ENCODE measurements at regions not wholly inside any gene's neighbourhood (a gene's known extent, or its start where the extent isn't known, plus 50 kb on each side); places are given as distances from the start of the nearest gene placed in this dataset.
"Not testable (repeated sequence)": the region's sequence is repeated elsewhere in the genome, so short reads cannot be mapped to it uniquely, and the experiment has no call there.

DNA sequence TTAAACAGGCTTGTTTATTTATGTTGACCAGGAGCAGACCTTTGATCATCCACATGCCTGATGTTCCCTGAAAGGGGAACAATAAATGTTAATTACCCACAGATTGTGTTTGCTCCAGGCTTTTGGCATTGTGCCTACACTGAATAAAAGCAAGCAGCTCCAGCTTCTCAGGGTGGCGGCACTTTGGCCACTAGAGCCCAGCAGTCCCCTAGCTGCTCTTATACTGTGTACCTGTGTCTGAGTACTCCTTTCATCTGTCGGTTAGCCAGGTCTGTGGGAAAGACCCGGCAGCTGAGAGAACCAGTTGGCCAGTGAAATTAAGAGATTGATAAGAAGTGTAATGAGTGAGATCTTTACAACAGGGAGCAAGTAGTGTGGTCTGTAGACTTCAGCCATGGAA is 254.8 kb upstream of the FTMT start:
- Mint-ChIP-seq H3K27me3 (no peaks in the 10 kb centered on the region), H3K4me1 (no peaks in the 10 kb centered on the region), H3K9me3 (peaks cover 6% of the 10 kb centered on the region), H3K27ac (no peak overlapping the region), H3K4me3 (no peak overlapping the region), H3K36me3 (no peaks in the 10 kb centered on the region)
- no peak for ATAC-seq

DNA sequence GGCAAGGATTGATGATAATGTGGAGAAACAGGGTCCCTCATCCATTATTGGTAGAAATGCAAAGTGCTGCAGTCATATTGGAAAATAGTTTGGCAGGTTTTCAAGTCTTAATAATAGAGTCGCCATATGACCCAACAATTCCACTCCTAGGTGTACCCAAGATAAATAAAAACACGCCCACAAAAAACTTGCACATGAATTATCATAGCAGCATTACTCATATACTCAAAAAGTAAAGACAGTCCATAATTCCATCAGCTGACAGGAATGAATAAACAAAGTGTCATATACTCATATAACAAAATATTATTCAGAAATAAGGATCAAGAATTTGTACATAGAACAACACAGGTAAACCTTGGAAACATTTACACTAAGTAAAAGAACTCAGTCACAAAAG is 242.9 kb upstream of the FTMT start:
- Mint-ChIP-seq H3K27me3 (no peaks in the 10 kb centered on the region), H3K4me3 (no peak overlapping the region), H3K9me3 (peaks cover 12% of the 10 kb centered on the region), H3K36me3 (no peaks in the 10 kb centered on the region), H3K4me1 (no peaks in the 10 kb centered on the region), H3K27ac (no peak overlapping the region)
- ATAC-seq = no peak

DNA sequence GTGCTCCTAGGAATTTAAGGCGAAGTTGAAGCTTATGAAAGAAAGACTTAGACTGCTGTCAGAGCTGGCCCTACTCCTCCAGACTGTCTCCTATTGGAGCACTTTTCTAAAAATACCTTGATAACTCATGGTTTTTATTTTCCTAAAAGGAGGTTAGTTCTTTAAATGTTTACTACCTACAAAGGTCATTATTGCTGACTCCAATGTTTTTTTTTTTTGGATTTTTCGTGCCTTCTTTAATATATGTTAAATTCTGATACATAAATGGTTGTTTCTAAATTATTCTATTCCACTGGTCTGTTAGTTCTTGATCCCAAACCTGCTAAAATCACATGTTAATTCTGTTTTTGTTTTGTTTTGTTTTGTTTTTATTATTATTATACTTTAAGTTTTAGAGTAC is 227.6 kb upstream of the FTMT start:
- H3K4me3 Mint-ChIP-seq = no peak overlapping the region
- H3K36me3 Mint-ChIP-seq = no peaks in the 10 kb centered on the region
- no peaks in the 10 kb centered on the region for H3K4me1 Mint-ChIP-seq
- ATAC-seq = no peak
- no peak overlapping the region for H3K27ac Mint-ChIP-seq
- no peaks in the 10 kb centered on the region for H3K9me3 Mint-ChIP-seq
- no peaks in the 10 kb centered on the region for H3K27me3 Mint-ChIP-seq

DNA sequence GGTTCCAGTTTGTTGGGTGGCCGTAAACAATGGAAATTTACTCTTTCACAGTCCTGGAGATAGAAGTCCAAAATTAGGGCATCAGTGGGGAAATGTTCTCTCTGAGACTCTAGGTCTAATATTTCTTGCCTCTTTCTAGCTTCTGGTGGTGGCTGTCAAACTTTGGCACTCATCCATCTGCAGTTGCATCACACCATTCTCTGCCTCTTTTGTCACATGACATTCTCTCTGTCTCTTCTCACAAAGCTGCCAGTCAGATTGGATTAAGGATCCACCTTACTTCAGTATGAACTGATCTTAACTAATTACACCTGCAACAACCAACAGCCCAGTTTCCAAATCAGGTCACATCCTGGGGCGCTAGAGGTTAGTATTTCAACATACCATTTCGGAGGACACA is 222.9 kb upstream of the FTMT start:
- ATAC-seq = no peak
- H3K27ac Mint-ChIP-seq = no peak overlapping the region
- H3K9me3 Mint-ChIP-seq = no peaks in the 10 kb centered on the region
- no peak overlapping the region for H3K4me3 Mint-ChIP-seq
- H3K36me3 Mint-ChIP-seq = no peaks in the 10 kb centered on the region
- H3K4me1 Mint-ChIP-seq = no peaks in the 10 kb centered on the region
- no peaks in the 10 kb centered on the region for H3K27me3 Mint-ChIP-seq

DNA sequence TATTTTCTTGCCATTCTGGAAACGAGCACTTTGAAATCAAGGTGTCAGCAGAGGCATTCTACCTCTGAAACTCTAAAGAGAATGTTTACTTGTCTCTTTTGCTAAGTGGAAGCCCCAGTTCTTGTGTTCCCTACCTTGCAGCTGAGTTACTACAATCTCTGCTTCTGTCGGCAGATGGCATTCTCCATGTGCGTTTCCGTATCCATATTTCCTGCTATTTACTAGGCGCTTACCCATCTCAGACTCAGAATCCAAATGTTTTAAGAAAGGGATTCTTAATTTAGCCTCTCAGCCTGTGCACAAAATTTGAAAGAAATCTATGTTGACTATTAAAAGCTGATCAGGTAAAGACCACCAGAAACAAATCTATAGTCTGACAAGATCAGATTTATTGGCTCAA is 221.3 kb upstream of the FTMT start:
- no peak for ATAC-seq

DNA sequence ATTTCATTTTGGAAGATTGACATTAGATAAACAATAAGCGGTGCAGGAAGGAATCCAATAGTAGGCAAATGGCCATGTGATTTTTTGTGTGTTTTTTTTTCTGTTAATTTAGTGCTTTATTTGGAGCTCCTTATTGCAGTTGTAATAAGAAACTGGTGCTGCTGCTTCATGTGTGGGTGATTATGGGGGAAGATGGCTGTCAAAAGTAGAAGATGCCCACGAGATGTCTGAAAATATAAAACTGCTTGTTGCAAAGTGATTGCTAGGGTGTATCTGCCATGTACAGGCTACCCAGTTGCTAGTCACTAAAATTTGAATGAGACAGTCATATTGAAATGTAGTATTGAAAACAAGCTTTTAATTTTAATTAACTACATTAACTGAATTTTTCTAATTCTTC is 216.7 kb upstream of the FTMT start:
- Mint-ChIP-seq H3K9me3 (no peaks in the 10 kb centered on the region), H3K27ac (no peak overlapping the region), H3K27me3 (no peaks in the 10 kb centered on the region), H3K4me3 (no peak overlapping the region), H3K4me1 (no peaks in the 10 kb centered on the region), H3K36me3 (no peaks in the 10 kb centered on the region)
- ATAC-seq = no peak

More for the DNA sequence above, 221.3 kb upstream of the FTMT start:
- H3K27ac Mint-ChIP-seq = no peak overlapping the region
- no peaks in the 10 kb centered on the region for H3K4me1 Mint-ChIP-seq
- H3K9me3 Mint-ChIP-seq = no peaks in the 10 kb centered on the region
- no peaks in the 10 kb centered on the region for H3K27me3 Mint-ChIP-seq
- H3K36me3 Mint-ChIP-seq = no peaks in the 10 kb centered on the region
- no peak overlapping the region for H3K4me3 Mint-ChIP-seq

DNA sequence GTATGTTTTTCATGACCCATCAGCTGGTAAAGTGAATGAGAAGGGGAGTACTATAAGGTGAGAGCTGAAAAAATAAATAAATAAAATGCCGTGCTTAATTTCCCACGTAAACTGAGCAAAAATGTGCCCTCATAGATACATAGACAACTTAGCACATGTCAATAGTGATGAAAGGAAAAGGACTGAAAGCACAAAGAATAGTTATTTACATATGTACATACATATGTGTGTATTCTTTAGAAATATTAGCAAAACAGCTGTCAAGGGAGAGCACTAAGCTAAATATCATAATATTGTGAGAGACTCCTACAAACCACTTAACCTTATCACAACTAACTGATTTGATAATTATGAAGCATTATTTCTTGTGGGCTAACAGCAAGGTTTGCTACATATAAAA is 213.6 kb upstream of the FTMT start:
- ATAC-seq = no peak
- H3K9me3 Mint-ChIP-seq = no peaks in the 10 kb centered on the region
- H3K4me3 Mint-ChIP-seq = no peak overlapping the region
- no peak overlapping the region for H3K27ac Mint-ChIP-seq
- H3K4me1 Mint-ChIP-seq = no peaks in the 10 kb centered on the region
- no peaks in the 10 kb centered on the region for H3K36me3 Mint-ChIP-seq
- no peaks in the 10 kb centered on the region for H3K27me3 Mint-ChIP-seq

DNA sequence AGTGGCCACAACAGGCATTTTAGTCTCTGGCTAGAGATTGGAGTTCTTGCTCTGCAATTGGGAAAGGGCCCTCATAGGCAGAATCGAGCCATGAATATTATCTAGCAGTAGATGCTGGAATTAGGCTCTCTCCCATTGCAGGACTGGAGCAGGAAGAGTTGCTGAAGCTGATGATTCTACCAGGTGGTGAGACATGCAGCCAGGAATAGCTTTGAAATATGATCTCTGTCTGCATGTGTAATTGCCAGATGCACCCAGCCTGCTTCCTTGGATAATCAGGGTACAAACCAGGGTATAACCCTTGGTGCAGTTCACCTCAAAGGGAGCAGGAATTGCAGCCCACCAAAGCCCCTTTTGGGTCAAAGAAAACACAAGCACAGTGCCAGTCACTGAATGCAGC is 211.4 kb upstream of the FTMT start:
- no peak overlapping the region for H3K4me3 Mint-ChIP-seq
- ATAC-seq = no peak
- H3K36me3 Mint-ChIP-seq = no peaks in the 10 kb centered on the region
- H3K9me3 Mint-ChIP-seq = no peaks in the 10 kb centered on the region
- no peak overlapping the region for H3K27ac Mint-ChIP-seq
- H3K27me3 Mint-ChIP-seq = no peaks in the 10 kb centered on the region
- no peaks in the 10 kb centered on the region for H3K4me1 Mint-ChIP-seq

DNA sequence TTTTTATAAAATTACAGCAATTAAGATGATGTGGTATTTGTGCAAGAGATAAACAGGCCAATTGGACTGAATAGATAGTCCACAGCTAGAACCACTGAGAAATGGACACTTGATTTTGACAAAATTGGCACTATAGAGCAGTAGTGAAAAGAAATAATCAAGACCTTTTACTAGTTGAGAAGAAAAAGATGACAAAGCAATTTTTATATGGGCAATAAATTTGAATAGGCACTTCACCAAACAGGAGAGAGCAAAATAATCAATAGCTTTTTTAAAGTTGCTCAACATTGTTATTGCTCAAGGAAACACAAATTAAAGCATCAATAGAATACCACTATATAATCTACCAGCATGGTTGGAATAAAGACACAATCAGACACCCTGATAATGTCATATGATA is 193.5 kb upstream of the FTMT start:
- Mint-ChIP-seq H3K4me3 (no peak overlapping the region), H3K4me1 (no peaks in the 10 kb centered on the region), H3K36me3 (no peaks in the 10 kb centered on the region), H3K27me3 (no peaks in the 10 kb centered on the region), H3K9me3 (no peaks in the 10 kb centered on the region), H3K27ac (no peak overlapping the region)
- ATAC-seq = no peak

DNA sequence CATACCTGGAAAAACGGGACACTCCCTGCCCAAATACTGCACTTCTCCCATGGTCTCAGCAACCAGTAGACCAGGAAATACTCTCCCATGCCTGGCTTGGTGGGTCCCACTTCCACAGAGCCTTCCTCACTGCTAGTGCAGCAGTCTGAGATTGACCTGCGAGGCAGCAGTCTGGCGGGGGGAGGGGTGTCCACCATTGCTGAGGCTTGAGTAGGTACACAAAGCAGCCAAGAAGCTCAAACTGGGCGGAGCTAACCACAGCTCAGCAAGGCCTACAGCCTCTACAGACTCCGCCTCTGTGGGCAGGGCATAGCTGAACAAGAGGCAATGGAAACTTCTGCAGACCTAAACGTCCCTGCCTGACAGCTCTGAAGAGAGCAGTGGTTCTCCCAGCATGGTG is 191.5 kb upstream of the FTMT start:
- Mint-ChIP-seq H3K27me3 (no peaks in the 10 kb centered on the region), H3K27ac (no peak overlapping the region), H3K4me3 (no peak overlapping the region), H3K9me3 (peaks cover 5% of the 10 kb centered on the region), H3K36me3 (no peaks in the 10 kb centered on the region), H3K4me1 (no peaks in the 10 kb centered on the region)
- ATAC-seq = no peak

DNA sequence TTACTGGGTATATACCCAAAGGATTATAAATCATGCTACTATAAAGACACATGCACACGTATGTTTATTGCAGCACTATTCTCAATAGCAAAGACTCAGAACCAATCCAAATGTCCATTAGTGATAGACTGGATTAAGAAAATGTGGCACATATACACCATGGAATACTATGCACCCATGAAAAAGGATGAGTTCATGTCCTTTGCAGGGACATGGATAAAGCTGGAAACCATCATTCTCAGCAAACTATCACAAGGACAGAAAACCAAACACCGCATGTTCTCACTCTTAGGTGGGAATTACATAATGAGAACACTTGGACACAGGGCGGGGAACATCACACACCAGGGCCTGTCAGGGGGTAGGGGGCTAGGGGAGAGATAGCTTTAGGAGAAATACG is 186.1 kb upstream of the FTMT start:
- not testable (repeated sequence) for H3K36me3 Mint-ChIP-seq, H3K27me3 Mint-ChIP-seq, H3K4me1 Mint-ChIP-seq, H3K9me3 Mint-ChIP-seq, H3K4me3 Mint-ChIP-seq, H3K27ac Mint-ChIP-seq, ATAC-seq

DNA sequence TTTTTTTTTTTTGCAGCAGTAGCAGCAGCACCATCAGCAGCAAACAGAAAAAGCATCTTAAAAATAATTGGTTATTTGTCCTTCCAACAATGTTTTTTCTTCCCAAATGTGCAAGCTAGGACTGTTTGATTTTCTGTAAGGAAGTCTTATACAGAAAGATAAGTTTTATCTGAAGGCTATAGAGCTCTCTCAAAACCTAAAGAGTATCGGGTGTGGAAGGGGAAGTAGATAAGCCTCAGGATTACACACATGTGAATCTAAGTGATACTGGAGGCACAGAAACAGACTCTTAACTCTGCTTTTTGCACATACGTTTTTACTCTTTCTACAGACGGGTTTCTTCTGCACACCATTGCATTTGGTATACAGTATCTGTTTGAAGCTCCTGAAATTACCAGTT is 184.4 kb upstream of the FTMT start:
- ATAC-seq = no peak
- no peaks in the 10 kb centered on the region for H3K4me1 Mint-ChIP-seq
- H3K4me3 Mint-ChIP-seq = no peak overlapping the region
- H3K27me3 Mint-ChIP-seq = no peaks in the 10 kb centered on the region
- H3K36me3 Mint-ChIP-seq = no peaks in the 10 kb centered on the region
- H3K9me3 Mint-ChIP-seq = peaks cover 5% of the 10 kb centered on the region
- H3K27ac Mint-ChIP-seq = no peak overlapping the region

DNA sequence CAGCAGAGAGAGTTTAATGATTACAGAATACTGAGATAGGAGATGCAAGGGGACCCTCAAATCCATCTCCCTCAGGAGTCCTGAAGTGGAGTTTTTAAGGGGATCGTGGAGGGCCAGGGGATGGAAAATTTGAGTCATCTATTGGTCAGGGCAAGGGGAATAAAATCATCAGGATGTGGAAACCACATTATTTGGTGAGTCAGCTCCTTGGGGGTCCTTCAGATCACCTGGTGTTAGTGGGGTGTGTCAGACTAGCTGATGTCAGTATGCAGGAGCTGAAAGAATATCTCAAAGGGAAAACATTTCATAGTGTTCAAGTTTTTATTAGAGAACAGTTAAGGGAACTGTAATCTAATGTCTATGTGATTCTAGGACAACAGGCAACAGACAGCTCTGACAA is 183.0 kb upstream of the FTMT start:
- no peaks in the 10 kb centered on the region for H3K36me3 Mint-ChIP-seq
- peaks cover 5% of the 10 kb centered on the region for H3K9me3 Mint-ChIP-seq
- H3K4me1 Mint-ChIP-seq = no peaks in the 10 kb centered on the region
- no peak overlapping the region for H3K4me3 Mint-ChIP-seq
- H3K27me3 Mint-ChIP-seq = no peaks in the 10 kb centered on the region
- H3K27ac Mint-ChIP-seq = no peak overlapping the region
- ATAC-seq = no peak

DNA sequence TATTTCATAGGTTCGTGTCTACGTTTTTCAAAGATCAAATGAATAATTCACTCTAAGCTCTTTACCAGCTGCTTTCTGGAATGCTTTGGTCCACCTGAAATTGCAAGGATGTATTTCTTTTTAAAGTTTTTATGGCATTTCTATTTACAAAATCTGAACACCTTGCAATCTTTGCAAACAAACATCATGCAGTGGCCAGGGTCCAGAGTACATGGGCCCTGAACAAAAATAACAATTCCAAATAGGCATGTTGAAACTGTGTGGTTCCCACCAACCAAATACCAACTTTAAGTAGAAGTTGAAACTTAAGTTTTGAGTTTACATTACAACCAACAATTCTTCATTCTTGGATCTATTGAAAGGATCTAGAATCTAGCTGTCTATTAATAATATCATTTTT is 180.1 kb upstream of the FTMT start:
- no peaks in the 10 kb centered on the region for H3K36me3 Mint-ChIP-seq
- H3K27me3 Mint-ChIP-seq = no peaks in the 10 kb centered on the region
- H3K4me3 Mint-ChIP-seq = no peak overlapping the region
- H3K27ac Mint-ChIP-seq = no peak overlapping the region
- ATAC-seq = no peak
- no peaks in the 10 kb centered on the region for H3K9me3 Mint-ChIP-seq
- no peaks in the 10 kb centered on the region for H3K4me1 Mint-ChIP-seq

DNA sequence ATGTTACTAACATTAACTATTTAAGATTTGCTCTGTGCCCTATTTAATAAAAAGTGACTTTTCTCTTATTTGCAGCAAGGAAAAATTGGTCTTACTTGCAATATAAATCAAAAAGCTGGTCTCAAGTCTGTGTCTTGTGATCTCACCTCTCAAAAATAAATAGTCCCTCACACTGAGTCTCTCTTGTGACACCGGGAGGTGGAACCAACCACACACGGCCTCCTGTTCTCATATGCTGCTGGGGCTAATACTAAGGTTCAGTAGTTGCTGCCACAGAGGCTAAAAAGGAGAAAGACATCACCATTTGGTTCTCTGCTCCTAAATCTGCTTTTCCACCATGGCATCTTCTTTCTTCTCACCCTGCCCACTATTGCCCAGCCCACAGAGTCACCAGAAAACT is 175.8 kb upstream of the FTMT start:
- no peak overlapping the region for H3K4me3 Mint-ChIP-seq
- H3K4me1 Mint-ChIP-seq = no peaks in the 10 kb centered on the region
- H3K27ac Mint-ChIP-seq = no peak overlapping the region
- no peaks in the 10 kb centered on the region for H3K9me3 Mint-ChIP-seq
- no peaks in the 10 kb centered on the region for H3K27me3 Mint-ChIP-seq
- no peak for ATAC-seq
- H3K36me3 Mint-ChIP-seq = no peaks in the 10 kb centered on the region

DNA sequence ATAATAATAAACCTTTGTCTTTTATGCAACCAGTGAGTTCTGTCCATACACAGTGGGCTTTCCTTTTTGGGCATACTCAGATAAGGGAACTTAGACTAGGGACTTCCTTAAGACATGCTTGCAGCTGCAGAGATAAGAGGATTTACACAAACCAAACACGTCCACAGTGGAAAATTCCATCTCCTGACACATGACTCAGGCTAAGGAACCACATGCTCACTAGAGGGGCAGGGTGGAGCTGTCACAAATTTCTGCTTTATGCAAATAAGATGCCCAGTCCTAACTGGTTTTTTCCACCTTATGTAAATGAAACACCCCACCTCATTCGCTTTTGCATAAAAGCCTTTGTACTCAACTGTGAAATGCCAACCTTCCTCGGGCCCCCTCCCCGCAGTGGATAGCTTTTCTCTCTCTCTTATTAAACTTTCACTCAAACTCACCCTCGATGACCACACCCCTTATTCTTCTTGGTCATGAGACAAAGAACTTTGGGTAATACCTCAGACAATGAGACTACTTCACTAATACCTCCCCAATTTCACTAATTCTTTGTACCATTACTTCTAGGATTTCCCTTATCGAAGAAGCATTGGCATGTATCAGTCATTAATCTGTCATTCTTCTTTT is 170.3 kb upstream of the FTMT start:
- H3K27ac Mint-ChIP-seq = no peak overlapping the region
- H3K36me3 Mint-ChIP-seq = no peaks in the 10 kb centered on the region
- H3K4me1 Mint-ChIP-seq = no peaks in the 10 kb centered on the region
- no peak overlapping the region for H3K4me3 Mint-ChIP-seq
- no peaks in the 10 kb centered on the region for H3K27me3 Mint-ChIP-seq
- H3K9me3 Mint-ChIP-seq = peaks cover 7% of the 10 kb centered on the region
- no peak for ATAC-seq

DNA sequence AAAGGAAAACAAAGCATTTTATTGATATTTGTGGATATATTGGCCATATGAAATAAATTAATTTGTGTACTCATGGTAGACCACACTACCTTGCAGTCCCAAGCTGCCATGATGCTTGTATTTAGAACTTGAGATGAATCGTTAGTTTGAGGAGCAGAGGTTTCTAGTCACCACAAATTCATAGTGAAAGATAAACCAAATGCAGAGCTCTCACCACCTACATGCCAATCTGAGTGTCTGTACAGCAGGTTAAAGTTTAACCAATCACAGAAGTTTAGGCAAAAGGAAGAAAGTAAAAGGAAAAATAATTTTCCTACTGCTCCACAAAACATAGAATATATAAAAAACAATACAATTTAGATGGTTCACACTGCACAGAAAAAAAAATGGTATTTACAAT is 163.6 kb upstream of the FTMT start:
- Mint-ChIP-seq H3K4me3 (no peak overlapping the region), H3K27me3 (no peaks in the 10 kb centered on the region), H3K36me3 (no peaks in the 10 kb centered on the region), H3K9me3 (peaks cover 2% of the 10 kb centered on the region), H3K4me1 (no peaks in the 10 kb centered on the region), H3K27ac (no peak overlapping the region)
- ATAC-seq = no peak
